Neuronal stem cell (in vitro differentiated cells): ENCODE measurements at regions not wholly inside any gene's neighbourhood (a gene's known extent, or its start where the extent isn't known, plus 50 kb on each side); places are given as distances from the start of the nearest gene placed in this dataset.

Experiments used
- DNase-seq: peaks from one replicate; pipeline ENCODE4 v3.0.0-alpha.2; 2013; ENCODE audit warnings: low spot score
- H2AFZ ChIP-seq: one replicate; pipeline ENCODE4 v1.6.1; 2013; ENCODE audit warnings: mild to moderate bottlenecking, low read length, inconsistent platforms
- H2AK5ac ChIP-seq: 2 replicates; pipeline ENCODE4 v1.6.1; 2013; ENCODE audit warnings: low read depth, mild to moderate bottlenecking, inconsistent platforms, low read length, moderate library complexity, mixed read lengths
- H2BK120ac ChIP-seq: 2 replicates; pipeline ENCODE4 v1.6.1; 2013; ENCODE audit warnings: low read depth, mild to moderate bottlenecking, inconsistent platforms, low read length, moderate library complexity, mixed read lengths
- H2BK12ac ChIP-seq: one replicate; pipeline ENCODE4 v1.6.1; 2013; ENCODE audit warnings: low read length, inconsistent platforms
- H2BK15ac ChIP-seq: 2 replicates; pipeline ENCODE4 v1.6.1; 2013; ENCODE audit warnings: mild to moderate bottlenecking, low read length, inconsistent platforms, mixed read lengths
- H2BK5ac ChIP-seq: one replicate; pipeline ENCODE4 v1.6.1; 2013; ENCODE audit warnings: inconsistent platforms, mild to moderate bottlenecking, low read length, moderate library complexity
- H3K14ac ChIP-seq: one replicate; pipeline ENCODE4 v1.6.1; 2013; ENCODE audit warnings: low read length, inconsistent platforms
- H3K18ac ChIP-seq: 2 replicates; pipeline ENCODE4 v1.6.1; 2013; ENCODE audit warnings: low read length, inconsistent platforms
- H3K23ac ChIP-seq: 2 replicates; pipeline ENCODE4 v1.6.1; 2013; ENCODE audit warnings: low read depth, mild to moderate bottlenecking, mixed read lengths, low read length, inconsistent platforms; ENCODE audit not compliant: poor library complexity
- H3K27ac ChIP-seq: replicated peaks from 3 replicates; pipeline ENCODE4 v1.5.1; 2013; ENCODE audit warnings: low read length, inconsistent platforms
- H3K27me3 ChIP-seq, 3 experiments: 2 replicates each; pipeline ENCODE4 v1.6.1; 2013; ENCODE audit warnings: low read length in 3 of 3, mild to moderate bottlenecking in 2 of 3, inconsistent platforms in 1 of 3, low read depth in 1 of 3, mixed read lengths in 1 of 3, moderate library complexity in 1 of 3; ENCODE audit not compliant: control insufficient read depth in 3 of 3, insufficient read depth in 3 of 3
- H3K36me3 ChIP-seq, 2 donors: replicated peaks in 1 of 2; 2 replicates each; pipeline ENCODE4 v1.6.1; 2013; ENCODE audit warnings: low read length in 2 of 2; ENCODE audit not compliant: control insufficient read depth in 2 of 2, insufficient read depth in 2 of 2
- H3K4ac ChIP-seq: 2 replicates; pipeline ENCODE4 v1.6.1; 2013; ENCODE audit warnings: inconsistent platforms, mild to moderate bottlenecking, low read length, moderate library complexity
- H3K4me1 ChIP-seq, 2 donors: 1 replicate in 1 of 2; 2 replicates in 1 of 2; pipeline ENCODE4 v1.6.1; 2013; ENCODE audit warnings: low read length in 2 of 2, low read depth in 1 of 2; ENCODE audit not compliant: control insufficient read depth in 2 of 2, insufficient read depth in 1 of 2
- H3K4me2 ChIP-seq: one replicate; pipeline ENCODE4 v1.6.1; 2013; ENCODE audit warnings: mild to moderate bottlenecking, low read length, inconsistent platforms; ENCODE audit not compliant: insufficient read depth, poor library complexity, severe bottlenecking
- H3K4me3 ChIP-seq, 2 donors: 2 replicates each; pipeline ENCODE4 v1.5.1; 2013; ENCODE audit warnings: low read length in 2 of 2, mild to moderate bottlenecking in 2 of 2, inconsistent platforms in 1 of 2, moderate library complexity in 1 of 2
- H3K79me1 ChIP-seq: one replicate; pipeline ENCODE4 v1.6.1; 2013; ENCODE audit warnings: low read depth, mild to moderate bottlenecking, inconsistent platforms, low read length, moderate library complexity
- H3K9ac ChIP-seq: one replicate; pipeline ENCODE4 v1.6.1; 2013; ENCODE audit warnings: mild to moderate bottlenecking, low read depth, low read length, inconsistent platforms; ENCODE audit not compliant: poor library complexity
- H3K9me3 ChIP-seq, 2 donors: replicated peaks in 1 of 2; 2 replicates each; pipeline versions ENCODE3 to v1.6.1; 2013; ENCODE audit warnings: low read length in 2 of 2, mild to moderate bottlenecking in 2 of 2, inconsistent platforms in 1 of 2, low read depth in 1 of 2, mixed read lengths in 1 of 2, moderate library complexity in 1 of 2; ENCODE audit not compliant: control insufficient read depth in 2 of 2, insufficient read depth in 1 of 2
- H4K8ac ChIP-seq: one replicate; pipeline ENCODE4 v1.6.1; 2013; ENCODE audit warnings: low read depth, mild to moderate bottlenecking, inconsistent platforms, low read length, moderate library complexity
- H4K91ac ChIP-seq: one replicate; pipeline ENCODE4 v1.6.1; 2013; ENCODE audit warnings: low read length, low read depth, mild to moderate bottlenecking, inconsistent platforms; ENCODE audit not compliant: poor library complexity
- WGBS, 2 donors: extraction: QIAGEN DNeasy Blood & Tissue Kit; methylation state at CpG; one replicate each; pipeline ENCODE4 v1.1.7; 2013; ENCODE audit warnings: missing lambda C conversion rate in 2 of 2, mixed read lengths in 1 of 2; ENCODE audit not compliant: insufficient read length in 2 of 2, insufficient replicate concordance in 1 of 2; ENCODE audit errors: extremely low coverage in 2 of 2; 5-methylcytosine and 5-hydroxymethylcytosine counted together

- Histone ChIP-seq H3K18ac (peak overlapping the region; percentile 84), H2BK12ac (no peak overlapping the region), H3K4me2 (no peak overlapping the region), H2AFZ (peak overlapping the region; percentile 53), H4K91ac (peak overlapping the region; percentile 31), H3K4me3 (no peak overlapping the region), H3K27me3 (no peaks in the 10 kb centered on the region), H2BK15ac (no peak overlapping the region), H3K23ac (no peak overlapping the region), H3K27ac (peak overlapping the region; percentile 90), H2BK120ac (no peak overlapping the region), H3K9ac (no peak overlapping the region), H2AK5ac (peak overlapping the region; percentile 36), H3K79me1 (no peaks in the 10 kb centered on the region), H3K36me3 (no peaks in the 10 kb centered on the region), H3K4me1 (peaks cover 6 to 7% of the 10 kb centered on the region in 2 donors), H3K14ac (no peak overlapping the region), H3K9me3 (no peaks in the 10 kb centered on the region), H4K8ac (no peak overlapping the region), H3K4ac (no peak overlapping the region), H2BK5ac (no peak overlapping the region)
- DNase-seq = peak; percentile 84
- WGBS, 2 donors = no CpG with 5 or more reads among the region's 15 CpGs
These were observed 295.0 kb upstream of the IGFBP3 start for GRCh38 chr7:46215987-46216567.

- Histone ChIP-seq H3K27ac (no peak overlapping the region), H2AK5ac (no peak overlapping the region), H3K23ac (no peak overlapping the region), H3K4me2 (no peak overlapping the region), H3K9ac (no peak overlapping the region), H2BK120ac (no peak overlapping the region), H2BK5ac (no peak overlapping the region), H4K8ac (no peak overlapping the region), H3K14ac (no peak overlapping the region), H2AFZ (no peak overlapping the region), H3K4me1 (peaks cover 6 to 7% of the 10 kb centered on the region in 2 donors), H3K9me3 (no peaks in the 10 kb centered on the region), H3K4me3 (no peak overlapping the region), H4K91ac (no peak overlapping the region), H2BK15ac (no peak overlapping the region), H3K18ac (peak overlapping the region; percentile 0), H3K79me1 (no peaks in the 10 kb centered on the region), H3K4ac (no peak overlapping the region), H3K27me3 (no peaks in the 10 kb centered on the region), H2BK12ac (no peak overlapping the region), H3K36me3 (no peaks in the 10 kb centered on the region)
- DNase-seq = no peak
- WGBS, 2 donors = no CpG with 5 or more reads among the region's 1 CpG
These were observed 293.5 kb upstream of the IGFBP3 start for GRCh38 chr7:46214526-46214925.

- Histone ChIP-seq H2BK5ac (no peak overlapping the region), H3K23ac (no peak overlapping the region), H3K18ac (peak overlapping the region; percentile 67), H3K27ac (no peak overlapping the region), H2BK120ac (no peak overlapping the region), H3K9ac (no peak overlapping the region), H3K79me1 (no peaks in the 10 kb centered on the region), H2AK5ac (peak overlapping the region; percentile 82), H3K4me1 (peaks cover 7 to 9% of the 10 kb centered on the region in 2 donors), H3K36me3 (no peaks in the 10 kb centered on the region), H3K14ac (no peak overlapping the region), H3K4me2 (no peak overlapping the region), H3K9me3 (no peaks in the 10 kb centered on the region), H2BK12ac (no peak overlapping the region), H2BK15ac (no peak overlapping the region), H3K27me3 (no peaks in the 10 kb centered on the region), H3K4ac (no peak overlapping the region), H4K91ac (no peak overlapping the region), H3K4me3 (no peak overlapping the region), H4K8ac (no peak overlapping the region), H2AFZ (no peak overlapping the region)
- no peak for DNase-seq
- no CpG with 5 or more reads among the region's 2 CpGs for WGBS, 2 donors
These were observed 292.1 kb upstream of the IGFBP3 start for GRCh38 chr7:46213154-46213537.

- H3K4me2 ChIP-seq = no peak overlapping the region
- no CpG with 5 or more reads among the region's 8 CpGs for WGBS, 2 donors
These were observed 291.5 kb upstream of the IGFBP3 start for GRCh38 chr7:46212425-46213153.

More at GRCh38 chr7:46212425-46213153, 291.5 kb upstream of the IGFBP3 start:
- Histone ChIP-seq H3K27me3 (no peaks in the 10 kb centered on the region), H3K14ac (no peak overlapping the region), H2BK120ac (no peak overlapping the region), H3K9me3 (no peaks in the 10 kb centered on the region), H2AFZ (no peak overlapping the region), H2BK12ac (no peak overlapping the region), H3K4me1 (peaks cover 7 to 9% of the 10 kb centered on the region in 2 donors), H4K8ac (no peak overlapping the region), H2BK5ac (no peak overlapping the region), H4K91ac (peak overlapping the region; percentile 60), H3K4ac (no peak overlapping the region), H3K36me3 (no peaks in the 10 kb centered on the region), H3K4me3 (no peak overlapping the region), H3K23ac (no peak overlapping the region), H3K9ac (no peak overlapping the region), H3K79me1 (no peaks in the 10 kb centered on the region), H3K18ac (peak overlapping the region; percentile 67), H2AK5ac (peak overlapping the region; percentile 82), H3K27ac (no peak overlapping the region), H2BK15ac (no peak overlapping the region)
- no peak for DNase-seq
